PC-3 (cell line): ENCODE measurements at regions not wholly inside any gene's neighbourhood (a gene's known extent, or its start where the extent isn't known, plus 50 kb on each side); places are given as distances from the start of the nearest gene placed in this dataset.

Experiments used
- ATAC-seq: fragments of 200-7000 bp; cut with Tn5 transposase; 2 replicates; pipeline ENCODE4 v1.9.1; 2020; ENCODE audit warnings: mild to moderate bottlenecking, moderate library complexity
- BruUV-seq: library from RNA; stranded (reverse); fragments of 400-500 nt; replicated peaks from 2 replicates; lab custom pipeline; 2021; lab: Mats Ljungman, UMichigan
- CTCF ChIA-PET: fragments of 300-600 bp; sonication (Branson Sonifier 250); formaldehyde crosslinking; loops from one replicate; lab custom pipeline; 2022; ENCODE audit warnings: antibody characterized with exemption; lab: Charles Lee
- POLR2A ChIA-PET: fragments of 300-600 bp; sonication (Branson Sonifier 250); formaldehyde crosslinking; loops from one replicate; lab custom pipeline; 2022; ENCODE audit warnings: antibody characterized with exemption; ENCODE audit not compliant: unreplicated experiment; lab: Charles Lee
- DNase-seq: peaks from one replicate; pipeline ENCODE4 v3.0.0-alpha.2; 2015
- H2AFZ ChIP-seq: fragments of 300-600 bp; sonication (generic); 2 replicates; pipeline ENCODE4 v1.6.0; 2016; ENCODE audit warnings: antibody characterized with exemption, low read length
- H3F3A ChIP-seq: fragments of 300-600 bp; sonication (generic); one replicate; pipeline ENCODE4 v1.6.0; 2017; ENCODE audit warnings: antibody characterized with exemption, low read length, control low read depth, mild to moderate bottlenecking; ENCODE audit not compliant: unreplicated experiment
- H3K27ac ChIP-seq: fragments of 300-600 bp; sonication (generic); 2 replicates; pipeline ENCODE4 v1.5.1; 2016; ENCODE audit warnings: mild to moderate bottlenecking, low read length
- H3K27me3 ChIP-seq: fragments of 300-600 bp; sonication (generic); 2 replicates; pipeline ENCODE4 v1.6.1; 2016; ENCODE audit warnings: low read length, mixed read lengths
- H3K36me3 ChIP-seq: fragments of 300-600 bp; sonication (generic); 2 replicates; pipeline ENCODE4 v1.6.1; 2016; ENCODE audit warnings: low read depth, mixed run types, low read length, mixed read lengths
- H3K4me1 ChIP-seq: fragments of 300-600 bp; sonication (generic); 2 replicates; pipeline ENCODE4 v1.5.1; 2016; ENCODE audit warnings: low read length; ENCODE audit not compliant: insufficient read depth
- H3K4me2 ChIP-seq: fragments of 300-600 bp; sonication (generic); 2 replicates; pipeline ENCODE4 v1.6.0; 2016; ENCODE audit warnings: low read length
- H3K4me3 ChIP-seq: fragments of 300-600 bp; sonication (generic); 2 replicates; pipeline ENCODE4 v1.5.1; 2016; ENCODE audit warnings: mild to moderate bottlenecking, low read length, mixed read lengths
- H3K79me2 ChIP-seq: fragments of 300-600 bp; sonication (generic); 2 replicates; pipeline ENCODE4 v1.6.1; 2017; ENCODE audit warnings: low read length, mixed read lengths
- H3K9ac ChIP-seq: fragments of 300-600 bp; sonication (generic); 2 replicates; pipeline ENCODE4 v1.6.0; 2016; ENCODE audit warnings: mild to moderate bottlenecking, low read length
- H3K9me2 ChIP-seq: fragments of 300-600 bp; sonication (generic); replicated peaks from 2 replicates; pipeline ENCODE4 v1.6.1; 2016; ENCODE audit warnings: mixed run types, low read length, mixed read lengths
- H3K9me3 ChIP-seq: fragments of 300-600 bp; sonication (generic); 2 replicates; pipeline ENCODE4 v1.6.1; 2016; ENCODE audit warnings: low read length, mixed read lengths
- H4K20me1 ChIP-seq: fragments of 300-600 bp; sonication (generic); 2 replicates; pipeline ENCODE4 v1.6.1; 2016; ENCODE audit warnings: low read length, mixed read lengths
- CTCF ChIP-seq: fragments of 300-600 bp; sonication (generic); conservative IDR thresholded peaks from 2 replicates; pipeline ENCODE4 v1.5.1; 2017; ENCODE audit warnings: antibody characterized with exemption, low read depth, mild to moderate bottlenecking, low read length
- EZH2 ChIP-seq: fragments of 300-600 bp; sonication (generic); IDR thresholded peaks from one replicate; pipeline ENCODE4 v1.6.1; 2017; ENCODE audit warnings: antibody characterized with exemption, mild to moderate bottlenecking, low read length; ENCODE audit not compliant: unreplicated experiment
- EZH2phosphoT487 ChIP-seq: fragments of 300-600 bp; sonication (generic); IDR thresholded peaks from 2 replicates; pipeline ENCODE4 v1.6.1; 2018; ENCODE audit warnings: mild to moderate bottlenecking, antibody characterized with exemption, low read length, borderline replicate concordance
- intact Hi-C: fragments of 100-400 bp; cut with micrococcal nuclease; formaldehyde crosslinking; loops from 2 replicates; pipeline ENCODE4 v1.9.0; 2023

DNA sequence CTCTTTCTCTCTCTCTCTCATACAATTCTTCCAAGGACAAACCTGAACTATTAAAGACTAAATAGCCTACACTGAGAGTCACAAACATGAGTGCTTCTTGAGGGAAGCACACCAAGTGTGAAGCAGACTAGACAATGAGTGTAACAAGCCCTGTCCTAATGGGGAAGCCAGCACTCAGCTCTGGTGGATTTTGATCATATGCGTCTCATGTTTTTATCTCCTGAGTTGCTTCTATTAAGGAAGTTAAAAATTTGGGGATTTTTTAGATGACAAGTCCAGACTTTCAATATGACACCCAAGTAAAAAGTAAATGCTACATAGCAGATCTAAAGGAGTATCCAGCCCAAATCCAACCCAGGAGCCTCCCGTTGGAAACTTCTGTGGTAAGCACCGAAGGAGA lies 437.8 kb downstream of the RFC3 start:
- Histone ChIP-seq H4K20me1 (no peaks in the 10 kb centered on the region), H3F3A (no peaks in the 10 kb centered on the region), H3K9me2 (no peaks in the 10 kb centered on the region), H3K4me2 (no peak overlapping the region), H3K79me2 (no peaks in the 10 kb centered on the region), H3K4me1 (no peaks in the 10 kb centered on the region), H3K4me3 (no peak overlapping the region), H3K27ac (no peak overlapping the region), H3K27me3 (no peaks in the 10 kb centered on the region), H2AFZ (no peak overlapping the region), H3K36me3 (no peaks in the 10 kb centered on the region), H3K9ac (no peak overlapping the region), H3K9me3 (no peaks in the 10 kb centered on the region)
- intact Hi-C loops, result no loop called here
- TF ChIP-seq CTCF, result no peak
- no peak for TF ChIP-seq EZH2phosphoT487
- TF ChIP-seq EZH2, result no peak
- ATAC-seq (no peak), DNase-seq (no peak)
- BruUV-seq, result no TSS peak
- CTCF ChIA-PET, result no interaction called here
- POLR2A ChIA-PET, result no interaction called here

DNA sequence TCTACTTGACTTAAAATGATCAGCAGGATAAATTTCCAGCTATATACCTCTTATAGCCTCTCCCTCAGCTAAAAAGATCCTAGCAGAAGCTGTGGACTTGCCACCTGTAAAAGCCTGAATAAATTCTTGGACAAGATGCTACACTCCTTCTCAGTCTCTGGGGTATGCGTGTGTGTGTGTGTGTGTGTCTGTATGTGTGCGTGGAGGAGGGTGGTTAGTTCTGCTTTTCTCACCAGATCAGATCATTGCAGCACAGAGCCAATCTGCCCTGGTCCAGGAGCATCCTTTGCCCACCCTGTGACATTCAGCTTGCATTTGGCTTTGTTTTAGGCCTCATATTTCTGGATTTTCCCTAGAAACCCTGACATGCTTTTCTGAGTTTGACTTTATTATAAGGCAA lies 438.3 kb downstream of the RFC3 start:
- no TSS peak for BruUV-seq
- no peaks in the 10 kb centered on the region for H3K9me3 ChIP-seq
- no peaks in the 10 kb centered on the region for H3F3A ChIP-seq
- ChIA-PET POLR2A (no interaction called here), CTCF (no interaction called here)
- ATAC-seq, result no peak
- no peak overlapping the region for H3K27ac ChIP-seq
- H3K27me3 ChIP-seq, result no peaks in the 10 kb centered on the region
- H3K9me2 ChIP-seq, result no peaks in the 10 kb centered on the region
- no peak overlapping the region for H2AFZ ChIP-seq
- no peak overlapping the region for H3K4me2 ChIP-seq
- no peak overlapping the region for H3K4me3 ChIP-seq
- no peaks in the 10 kb centered on the region for H4K20me1 ChIP-seq
- DNase-seq, result no peak
- H3K36me3 ChIP-seq, result no peaks in the 10 kb centered on the region
- H3K4me1 ChIP-seq, result no peaks in the 10 kb centered on the region
- H3K79me2 ChIP-seq, result no peaks in the 10 kb centered on the region
- intact Hi-C loops, result no loop called here
- no peak overlapping the region for H3K9ac ChIP-seq
- TF ChIP-seq EZH2, result no peak
- no peak for TF ChIP-seq EZH2phosphoT487
- no peak for TF ChIP-seq CTCF

DNA sequence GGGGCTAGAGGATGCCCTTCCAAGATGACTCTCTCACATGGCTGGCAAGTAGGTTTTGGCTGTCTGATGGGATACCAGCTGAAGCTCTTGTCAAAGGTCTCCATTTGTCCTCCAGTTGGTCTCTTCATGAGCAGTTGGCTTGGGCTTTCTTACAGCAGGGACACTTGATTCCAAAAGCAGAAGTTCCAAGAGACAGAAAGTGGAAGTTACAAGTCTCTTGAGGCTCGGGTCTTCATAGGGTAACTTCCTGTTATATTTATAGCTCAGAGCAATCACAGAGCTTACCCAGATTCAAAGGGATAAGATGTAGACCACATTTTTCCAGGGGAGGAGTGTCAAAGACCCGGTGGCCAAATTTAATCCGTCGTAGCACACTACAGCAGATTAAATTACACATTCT lies 440.0 kb downstream of the RFC3 start:
- H3K4me2 ChIP-seq, result no peak overlapping the region
- ATAC-seq, result no peak
- ChIA-PET CTCF (no interaction called here), POLR2A (no interaction called here)
- H3K4me1 ChIP-seq, result no peaks in the 10 kb centered on the region
- H4K20me1 ChIP-seq, result no peaks in the 10 kb centered on the region
- no peak overlapping the region for H3K9ac ChIP-seq
- H3K27me3 ChIP-seq, result no peaks in the 10 kb centered on the region
- no peak overlapping the region for H3K4me3 ChIP-seq
- H2AFZ ChIP-seq, result no peak overlapping the region
- no peaks in the 10 kb centered on the region for H3K9me3 ChIP-seq
- no peak for DNase-seq
- no peak overlapping the region for H3K27ac ChIP-seq
- intact Hi-C loops, result no loop called here
- H3K36me3 ChIP-seq, result no peaks in the 10 kb centered on the region
- no peaks in the 10 kb centered on the region for H3K9me2 ChIP-seq
- BruUV-seq, result no TSS peak
- no peaks in the 10 kb centered on the region for H3K79me2 ChIP-seq
- no peak for TF ChIP-seq EZH2phosphoT487
- TF ChIP-seq CTCF, result no peak
- TF ChIP-seq EZH2, result no peak
- H3F3A ChIP-seq, result no peaks in the 10 kb centered on the region
